H4 (cell line): ENCODE measurements at regions not wholly inside any gene's neighbourhood (a gene's known extent, or its start where the extent isn't known, plus 50 kb on each side); places are given as distances from the start of the nearest gene placed in this dataset.
"Not testable (repeated sequence)": the region's sequence is repeated elsewhere in the genome, so short reads cannot be mapped to it uniquely, and the experiment has no call there.

Source experiments
- DNase-seq: peaks from one replicate; pipeline ENCODE4 v3.0.0-alpha.2; 2015; ENCODE audit warnings: low spot score

- DNase-seq, result no peak
Observed at GRCh38 chr9:105975886-105976645, 281.7 kb downstream of the TMEM38B start.

DNA sequence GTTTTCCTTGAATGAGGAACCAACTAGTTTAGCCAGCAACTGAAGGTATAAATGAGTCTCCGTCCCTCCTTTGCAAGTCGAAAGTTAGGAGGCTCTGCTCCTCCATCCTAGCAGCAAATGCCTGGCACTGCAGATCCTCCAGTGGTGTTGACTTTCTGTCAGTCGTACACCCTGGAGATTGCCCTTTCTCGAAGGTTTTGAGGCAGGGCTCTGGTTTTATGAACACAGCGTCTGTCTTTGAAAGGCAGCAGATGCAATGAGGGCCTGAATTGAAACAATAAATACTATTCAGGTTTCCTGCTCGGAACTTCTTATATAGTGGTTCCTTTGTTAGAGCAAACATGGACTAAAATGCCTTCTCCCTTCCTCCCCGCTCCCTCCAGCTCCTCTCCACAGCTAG is 284.0 kb downstream of the TMEM38B start:
- no peak for DNase-seq

GRCh38 chr9:105978826-105979225 is 284.5 kb downstream of the TMEM38B start:
- DNase-seq, result no peak

- no peak for DNase-seq
Observed at GRCh38 chr9:105979290-105979689, 284.9 kb downstream of the TMEM38B start.

GRCh38 chr9:105984714-105985113 is 290.4 kb downstream of the TMEM38B start:
- DNase-seq, result no peak

DNA sequence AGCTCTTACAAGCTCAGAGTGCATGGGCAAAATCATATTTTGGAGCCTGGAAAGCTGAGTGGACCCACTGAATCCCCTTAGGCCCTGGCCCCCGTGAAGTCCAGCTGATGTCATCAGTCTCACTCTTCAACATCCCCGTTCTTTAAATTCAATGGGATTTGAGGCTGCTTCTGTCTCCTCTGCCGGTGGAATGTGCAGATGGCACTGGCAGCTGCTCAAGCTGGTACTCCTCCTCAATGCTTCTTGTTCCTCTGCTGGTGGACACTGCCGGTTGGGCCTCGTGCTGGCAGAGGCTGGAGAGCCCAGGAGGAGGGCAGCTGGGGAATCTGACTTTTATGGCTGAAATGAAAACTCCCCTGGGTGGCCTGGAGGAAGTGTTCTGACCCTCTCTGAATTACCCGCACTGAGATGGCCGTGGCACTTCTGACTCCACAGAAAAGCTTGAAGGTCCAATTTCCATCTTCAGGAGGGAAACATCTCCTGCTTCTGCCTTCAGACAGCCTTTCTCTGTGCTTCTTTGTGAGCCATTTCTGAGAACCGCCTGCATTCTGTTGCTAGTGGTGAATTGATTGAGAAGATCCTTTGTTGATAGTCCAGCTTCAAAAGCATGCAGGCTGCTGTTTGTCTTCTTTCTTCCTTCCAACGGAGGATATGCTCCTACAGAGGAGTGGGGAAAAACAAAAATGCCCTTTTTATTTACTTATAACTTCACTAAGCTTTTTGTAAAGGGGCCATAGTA is 298.9 kb downstream of the TMEM38B start:
- no peak for DNase-seq

GRCh38 chr9:105993921-105994715 is 299.8 kb downstream of the TMEM38B start:
- no peak for DNase-seq

GRCh38 chr9:105994970-105995369 is 300.6 kb downstream of the TMEM38B start:
- peak; percentile 39 for DNase-seq

DNA sequence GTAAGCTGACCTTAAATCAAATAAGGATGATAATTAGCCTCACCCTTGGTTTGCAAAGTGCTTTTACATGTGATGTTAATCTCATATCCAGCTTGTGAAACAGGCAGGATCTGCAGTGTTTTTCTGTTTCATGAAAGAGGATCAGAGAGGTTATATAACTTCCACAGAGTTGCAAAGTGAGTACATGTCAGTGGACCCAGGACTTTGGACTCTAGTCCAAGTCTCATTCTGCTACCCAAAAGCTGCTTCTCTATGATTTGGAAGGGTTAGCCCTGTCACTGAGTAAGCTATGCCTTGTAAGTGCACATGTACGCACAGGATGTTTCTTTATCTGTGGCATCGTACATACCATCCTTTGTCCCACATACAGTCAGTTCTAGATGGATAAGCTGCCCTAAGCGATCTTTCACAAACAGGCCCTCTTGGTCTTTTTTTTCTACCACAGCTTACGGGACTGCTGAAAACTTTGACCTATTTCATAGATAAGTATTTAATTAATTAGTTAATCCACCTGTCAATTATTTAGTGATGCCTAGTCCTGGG is 322.9 kb downstream of the TMEM38B start:
- no peak for DNase-seq

- DNase-seq, result no peak
Observed at GRCh38 chr9:106019039-106019680, 324.8 kb downstream of the TMEM38B start.

GRCh38 chr9:106019702-106020101 is 325.4 kb downstream of the TMEM38B start:
- DNase-seq, result no peak

GRCh38 chr9:106020186-106020585 is 325.8 kb downstream of the TMEM38B start:
- DNase-seq, result no peak

GRCh38 chr9:106023455-106023854 is 329.1 kb downstream of the TMEM38B start:
- no peak for DNase-seq

GRCh38 chr9:106025453-106025852 is 331.1 kb downstream of the TMEM38B start:
- DNase-seq, result no peak

GRCh38 chr9:106030146-106030545 is 335.8 kb downstream of the TMEM38B start:
- not testable (repeated sequence) for DNase-seq

GRCh38 chr9:106032978-106033377 is 338.6 kb downstream of the TMEM38B start:
- DNase-seq, result no peak

DNA sequence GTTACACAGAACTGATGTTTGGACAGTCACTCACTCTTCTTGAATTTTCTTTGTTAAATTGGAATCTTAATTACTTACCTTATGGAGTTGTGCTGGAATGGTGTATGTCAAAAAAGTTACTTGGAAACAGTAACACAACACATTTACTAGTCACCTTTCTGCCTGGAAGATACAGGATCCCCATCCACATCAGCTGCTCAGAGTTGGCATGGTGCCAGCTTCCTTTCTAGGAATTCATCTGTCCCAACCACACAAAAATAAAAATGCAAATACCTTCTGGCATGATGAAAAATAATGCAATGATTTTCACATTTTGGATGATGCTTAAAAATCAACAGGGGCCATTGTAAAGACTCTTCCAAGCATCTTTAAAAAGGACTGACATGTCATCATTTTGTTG is 341.5 kb downstream of the TMEM38B start:
- no peak for DNase-seq

DNA sequence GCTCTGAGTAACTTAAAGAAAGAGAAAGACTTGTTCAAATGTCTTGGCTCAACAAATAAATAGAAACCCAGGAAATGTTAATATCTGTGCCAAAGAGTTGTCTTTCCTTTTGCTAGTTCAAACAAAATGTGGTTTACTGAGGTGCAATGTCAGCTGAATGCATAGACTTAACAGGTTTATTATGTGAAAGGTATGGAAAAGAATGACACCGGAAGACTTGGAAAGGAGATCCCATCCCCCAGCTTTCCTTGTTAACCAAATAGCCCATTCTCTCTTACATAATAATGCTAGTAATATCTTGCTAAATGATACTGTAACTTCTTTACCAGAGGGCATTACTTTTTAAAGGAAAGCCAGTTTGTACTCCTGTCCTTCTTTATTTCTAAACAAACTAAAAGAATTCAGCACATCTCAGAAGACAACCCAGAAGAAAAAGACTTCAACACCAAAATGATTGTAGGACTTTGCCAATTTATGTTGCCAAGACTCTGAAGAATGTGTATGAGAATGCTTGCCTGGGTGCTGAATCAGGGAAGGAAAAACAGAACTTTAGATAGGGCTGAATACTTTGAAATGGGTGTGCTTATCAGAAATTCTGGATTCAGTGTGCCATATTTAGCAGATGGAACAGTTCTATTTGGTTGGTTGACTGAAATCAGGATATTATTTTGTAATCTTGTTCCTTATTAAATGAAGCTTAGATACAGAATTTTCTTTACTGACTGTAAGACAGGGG is 344.1 kb downstream of the TMEM38B start:
- no peak for DNase-seq

GRCh38 chr9:106039151-106039935 is 345.0 kb downstream of the TMEM38B start:
- no peak for DNase-seq

- not testable (repeated sequence) for DNase-seq
Observed at GRCh38 chr9:106041920-106042319, 347.6 kb downstream of the TMEM38B start.
